Smooth muscle cell (in vitro differentiated cells): ENCODE measurements at regions not wholly inside any gene's neighbourhood (a gene's known extent, or its start where the extent isn't known, plus 50 kb on each side); places are given as distances from the start of the nearest gene placed in this dataset.

Experiments
- DNase-seq: peaks from one replicate; lab custom pipeline; 2025; ENCODE audit not compliant: unreplicated experiment; lab: John Stamatoyannopoulos, UW
- H2AFZ ChIP-seq: fragments of 200-600 bp; sonication (generic); 2 replicates; pipeline ENCODE4 v1.6.0; 2016; ENCODE audit warnings: antibody characterized with exemption, low read depth, mild to moderate bottlenecking
- H3F3A ChIP-seq: fragments of 200-600 bp; sonication (generic); 2 replicates; pipeline ENCODE4 v1.6.0; 2017; ENCODE audit warnings: antibody characterized with exemption, low read depth
- H3K27ac ChIP-seq: fragments of 200-600 bp; sonication (generic); 2 replicates; pipeline ENCODE4 v1.5.1; 2016; ENCODE audit warnings: low read depth, mild to moderate bottlenecking
- H3K27me3 ChIP-seq: fragments of 200-600 bp; sonication (generic); 2 replicates; pipeline ENCODE4 v1.6.1; 2016; ENCODE audit warnings: low read depth, mild to moderate bottlenecking
- H3K36me3 ChIP-seq: fragments of 200-600 bp; sonication (generic); 2 replicates; pipeline ENCODE4 v1.5.1; 2016; ENCODE audit warnings: low read depth
- H3K4me1 ChIP-seq: fragments of 200-600 bp; sonication (generic); 2 replicates; pipeline ENCODE4 v1.5.1; 2016; ENCODE audit warnings: low read depth
- H3K4me2 ChIP-seq: fragments of 200-600 bp; sonication (generic); 2 replicates; pipeline ENCODE4 v1.6.0; 2016; ENCODE audit warnings: mild to moderate bottlenecking
- H3K4me3 ChIP-seq: fragments of 200-600 bp; sonication (generic); 2 replicates; pipeline ENCODE4 v1.5.1; 2016; ENCODE audit warnings: mild to moderate bottlenecking
- H3K79me2 ChIP-seq: fragments of 200-600 bp; sonication (generic); 2 replicates; pipeline ENCODE4 v1.6.0; 2016; ENCODE audit warnings: low read depth, mild to moderate bottlenecking
- H3K9ac ChIP-seq: fragments of 200-600 bp; sonication (generic); 2 replicates; pipeline ENCODE4 v1.6.0; 2016; ENCODE audit warnings: low read depth
- H3K9me3 ChIP-seq: fragments of 200-600 bp; sonication (generic); replicated peaks from 2 replicates; pipeline ENCODE4 v1.5.1; 2016; ENCODE audit warnings: low read depth
- H4K20me1 ChIP-seq: fragments of 200-600 bp; sonication (generic); 2 replicates; pipeline ENCODE4 v1.6.0; 2016; ENCODE audit warnings: low read depth
- CTCF ChIP-seq: fragments of 200-600 bp; sonication (generic); IDR thresholded peaks from 2 replicates; pipeline ENCODE4 v1.5.1; 2017; ENCODE audit warnings: borderline replicate concordance, mild to moderate bottlenecking, antibody characterized with exemption; ENCODE audit not compliant: insufficient read depth, poor library complexity, severe bottlenecking
- WGBS: methylation state at CpG from one replicate; pipeline ENCODE4 v1.1.7; 2016; ENCODE audit warnings: low lambda C conversion rate; 5-methylcytosine and 5-hydroxymethylcytosine counted together

- no peak overlapping the region for H3K27ac ChIP-seq
- no peaks in the 10 kb centered on the region for H3F3A ChIP-seq
- no peak overlapping the region for H3K4me2 ChIP-seq
- WGBS, result 69% methylated on average over 2 of the region's 2 CpGs
- no peak overlapping the region for H3K4me3 ChIP-seq
- H4K20me1 ChIP-seq, result no peaks in the 10 kb centered on the region
- peaks cover 4% of the 10 kb centered on the region for H3K79me2 ChIP-seq
- no peaks in the 10 kb centered on the region for H3K9me3 ChIP-seq
- no peak overlapping the region for H3K9ac ChIP-seq
- H3K27me3 ChIP-seq, result no peaks in the 10 kb centered on the region
- H3K4me1 ChIP-seq, result no peaks in the 10 kb centered on the region
- no peak for TF ChIP-seq CTCF
- no peaks in the 10 kb centered on the region for H3K36me3 ChIP-seq
- DNase-seq, result no peak
- H2AFZ ChIP-seq, result no peak overlapping the region
Observed at GRCh38 chr2:144267239-144267638, 252.7 kb downstream of the ZEB2 start.

- no peak for TF ChIP-seq CTCF
- H3K4me3 ChIP-seq, result no peak overlapping the region
- no peak overlapping the region for H3K27ac ChIP-seq
- H3K4me1 ChIP-seq, result no peaks in the 10 kb centered on the region
- H3K36me3 ChIP-seq, result no peaks in the 10 kb centered on the region
- no peak for DNase-seq
- no peaks in the 10 kb centered on the region for H3F3A ChIP-seq
- no peak overlapping the region for H2AFZ ChIP-seq
- peaks cover 11% of the 10 kb centered on the region for H3K79me2 ChIP-seq
- WGBS, result 99% methylated on average over 3 of the region's 3 CpGs
- no peaks in the 10 kb centered on the region for H3K27me3 ChIP-seq
- no peak overlapping the region for H3K9ac ChIP-seq
- no peaks in the 10 kb centered on the region for H3K9me3 ChIP-seq
- H4K20me1 ChIP-seq, result no peaks in the 10 kb centered on the region
- H3K4me2 ChIP-seq, result no peak overlapping the region
Observed at GRCh38 chr2:144265654-144266053, 254.3 kb downstream of the ZEB2 start.

GRCh38 chr2:144261966-144262365 is 258.0 kb downstream of the ZEB2 start:
- Histone ChIP-seq H4K20me1 (no peaks in the 10 kb centered on the region), H3K79me2 (peaks cover 26% of the 10 kb centered on the region), H3K4me3 (no peak overlapping the region), H3K4me1 (no peaks in the 10 kb centered on the region), H3K27ac (no peak overlapping the region), H3K36me3 (peaks cover 3% of the 10 kb centered on the region), H3K27me3 (no peaks in the 10 kb centered on the region), H3K4me2 (no peak overlapping the region), H3F3A (no peaks in the 10 kb centered on the region), H2AFZ (no peak overlapping the region), H3K9me3 (no peaks in the 10 kb centered on the region), H3K9ac (no peak overlapping the region)
- no peak for TF ChIP-seq CTCF
- no peak for DNase-seq
- WGBS, result 98% methylated on average over 2 of the region's 2 CpGs

- Histone ChIP-seq H4K20me1 (no peaks in the 10 kb centered on the region), H3F3A (no peaks in the 10 kb centered on the region), H3K27ac (no peak overlapping the region), H3K9ac (no peak overlapping the region), H3K4me1 (no peaks in the 10 kb centered on the region), H3K4me2 (no peak overlapping the region), H3K9me3 (no peaks in the 10 kb centered on the region), H3K27me3 (no peaks in the 10 kb centered on the region), H3K79me2 (peaks cover 26% of the 10 kb centered on the region), H2AFZ (no peak overlapping the region), H3K36me3 (peaks cover 3% of the 10 kb centered on the region), H3K4me3 (no peak overlapping the region)
- WGBS, result 81% methylated on average over 2 of the region's 2 CpGs
- DNase-seq, result no peak
- TF ChIP-seq CTCF, result no peak
Observed at GRCh38 chr2:144261336-144261735, 258.6 kb downstream of the ZEB2 start.
